Keratinocyte (primary cell): ENCODE measurements at regions not wholly inside any gene's neighbourhood (a gene's known extent, or its start where the extent isn't known, plus 50 kb on each side); places are given as distances from the start of the nearest gene placed in this dataset.

ENCODE experiments used
- DNase-seq: peaks from one replicate; pipeline ENCODE4 v3.0.0-alpha.2; 2011; ENCODE audit warnings: low read depth, missing footprints, low spot score
- FAIRE-seq: peaks from 2 replicates; lab custom pipeline; 2011; peaks lifted over from hg19 to GRCh38; lab: Jason Lieb, UNC
- H2AFZ ChIP-seq: 2 replicates; pipeline ENCODE4 v1.6.0; 2012; ENCODE audit warnings: low read length, control low read depth, inconsistent platforms; ENCODE audit not compliant: control insufficient read depth
- H3K27ac ChIP-seq: 2 replicates; pipeline ENCODE4 v1.5.1; 2011; ENCODE audit warnings: low read length; ENCODE audit not compliant: control insufficient read depth, insufficient read depth
- H3K27me3 ChIP-seq: 3 replicates; pipeline ENCODE4 v1.6.0; 2011; ENCODE audit warnings: low read length; ENCODE audit not compliant: control insufficient read depth, insufficient read depth; ENCODE audit errors: extremely low read depth
- H3K36me3 ChIP-seq, 2 experiments: 2 replicates in 1 of 2; 3 replicates in 1 of 2; pipeline ENCODE4 v1.5.1; 2011; ENCODE audit warnings: low read length in 2 of 2, mild to moderate bottlenecking in 1 of 2; ENCODE audit not compliant: control insufficient read depth in 2 of 2, insufficient read depth in 2 of 2; ENCODE audit errors: extremely low read depth in 1 of 2
- H3K4me1 ChIP-seq: 3 replicates; pipeline ENCODE4 v1.5.1; 2011; ENCODE audit warnings: low read length; ENCODE audit not compliant: control insufficient read depth, insufficient read depth; ENCODE audit errors: extremely low read depth
- H3K4me2 ChIP-seq: 3 replicates; pipeline ENCODE4 v1.6.0; 2011; ENCODE audit warnings: low read depth, low read length; ENCODE audit not compliant: control insufficient read depth, insufficient read depth; ENCODE audit errors: extremely low read depth
- H3K4me3 ChIP-seq, 3 experiments: fragments of 200-600 bp in 1 of 3; sonication (generic) in 1 of 3; 2 replicates in 2 of 3; 3 replicates in 1 of 3; pipeline ENCODE4 v1.5.1; 2011 to 2016; ENCODE audit warnings: low read length in 3 of 3, mild to moderate bottlenecking in 3 of 3, control low read depth in 2 of 3, inconsistent platforms in 1 of 3, low read depth in 1 of 3, mixed read lengths in 1 of 3, mixed run types in 1 of 3, moderate library complexity in 1 of 3; ENCODE audit not compliant: control insufficient read depth in 2 of 3, insufficient read depth in 2 of 3; ENCODE audit errors: extremely low read depth in 1 of 3
- H3K79me2 ChIP-seq: 2 replicates; pipeline ENCODE4 v1.6.0; 2012; ENCODE audit warnings: low read length; ENCODE audit not compliant: control insufficient read depth, insufficient read depth
- H3K9ac ChIP-seq: 3 replicates; pipeline ENCODE4 v1.6.0; 2011; ENCODE audit warnings: low read length; ENCODE audit not compliant: control insufficient read depth, insufficient read depth; ENCODE audit errors: extremely low read depth
- H3K9me1 ChIP-seq: 3 replicates; pipeline ENCODE4 v1.6.0; 2011; ENCODE audit warnings: low read length; ENCODE audit not compliant: control insufficient read depth, insufficient read depth; ENCODE audit errors: extremely low read depth
- H3K9me3 ChIP-seq: 2 replicates; pipeline ENCODE4 v1.5.1; 2012; ENCODE audit warnings: low read depth, low read length; ENCODE audit not compliant: control insufficient read depth
- H4K20me1 ChIP-seq: 3 replicates; pipeline ENCODE4 v1.6.0; 2011; ENCODE audit warnings: low read length; ENCODE audit not compliant: control insufficient read depth, insufficient read depth; ENCODE audit errors: extremely low read depth
- CTCF ChIP-seq, 3 experiments: IDR thresholded peaks in 1 of 3; conservative IDR thresholded peaks in 1 of 3; optimal IDR thresholded peaks in 1 of 3; 2 replicates in 2 of 3; 3 replicates in 1 of 3; pipeline versions ENCODE3 to v1.5.1; 2011; ENCODE audit warnings: low read length in 3 of 3, mild to moderate bottlenecking in 3 of 3, moderate library complexity in 2 of 3, control low read depth in 1 of 3, inconsistent platforms in 1 of 3; ENCODE audit not compliant: insufficient read depth in 2 of 3; ENCODE audit errors: extremely low read depth in 1 of 3
- EZH2 ChIP-seq: IDR thresholded peaks from one replicate; pipeline ENCODE4 v1.6.1; 2012; ENCODE audit warnings: inconsistent platforms, mild to moderate bottlenecking, low read length, moderate library complexity
- dilution Hi-C: fragments of 300-500 bp; cut with MboI; formaldehyde crosslinking; loops from one replicate; pipeline ENCODE4 v1.7.0; 2020; ENCODE audit warnings: low sequenced_read_pairs; ENCODE audit not compliant: extremely low pct_ligation_motif_present

GRCh38 chr19:30846102-30846501 lies 473.9 kb downstream of the ZNF536 start:
- dilution Hi-C loops, result no loop called here
- no peaks in the 10 kb centered on the region for H3K79me2 ChIP-seq
- no peaks in the 10 kb centered on the region for H3K4me1 ChIP-seq
- H3K4me2 ChIP-seq, result no peak overlapping the region
- H4K20me1 ChIP-seq, result no peaks in the 10 kb centered on the region
- no peak for TF ChIP-seq CTCF (optimal IDR thresholded peaks at IDR 0.05 in 1 of 3, IDR thresholded peaks at IDR 0.05 in 1 of 3, conservative IDR thresholded peaks at IDR 0.05 in 1 of 3; ENCODE audit: extremely low read depth in 1 of 3, insufficient read depth in 2 of 3, low read length in 3 of 3)
- no peak for TF ChIP-seq EZH2
- no peak overlapping the region for H3K9ac ChIP-seq
- H3K36me3 ChIP-seq, result no peaks in the 10 kb centered on the region
- no peaks in the 10 kb centered on the region for H3K9me1 ChIP-seq
- H3K27ac ChIP-seq, result no peak overlapping the region
- no peak overlapping the region for H2AFZ ChIP-seq
- no peaks in the 10 kb centered on the region for H3K27me3 ChIP-seq
- DNase-seq (no peak), FAIRE-seq (no peak)
- H3K4me3 ChIP-seq, result no peak overlapping the region
- peaks cover 9% of the 10 kb centered on the region for H3K9me3 ChIP-seq

DNA sequence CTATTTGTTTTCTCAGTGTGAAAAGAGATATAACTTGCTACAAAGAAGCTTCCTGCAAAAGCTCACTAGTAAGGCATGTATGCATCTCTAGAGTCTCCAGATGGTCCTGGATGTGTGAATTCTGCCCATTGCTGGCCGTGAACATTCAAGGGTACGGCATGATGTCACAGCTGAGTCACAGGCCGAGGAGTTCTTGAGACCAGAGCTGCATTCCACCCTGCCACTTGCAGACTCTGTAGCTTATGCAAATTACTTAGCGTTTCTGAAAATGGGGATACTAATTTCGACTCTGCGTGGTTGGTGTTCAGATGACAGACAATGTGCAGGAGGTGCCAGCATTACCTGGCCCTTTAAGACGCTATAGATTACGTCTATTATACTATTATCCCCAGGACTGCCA lies 470.7 kb downstream of the ZNF536 start:
- no peak overlapping the region for H3K4me2 ChIP-seq
- H3K36me3 ChIP-seq, result no peaks in the 10 kb centered on the region
- DNase-seq (no peak), FAIRE-seq (no peak)
- no peak overlapping the region for H3K27ac ChIP-seq
- H3K27me3 ChIP-seq, result no peaks in the 10 kb centered on the region
- no peak overlapping the region for H3K4me3 ChIP-seq
- H2AFZ ChIP-seq, result no peak overlapping the region
- H3K9me1 ChIP-seq, result no peaks in the 10 kb centered on the region
- no peak overlapping the region for H3K9ac ChIP-seq
- H4K20me1 ChIP-seq, result no peaks in the 10 kb centered on the region
- peaks cover 9% of the 10 kb centered on the region for H3K9me3 ChIP-seq
- no peaks in the 10 kb centered on the region for H3K4me1 ChIP-seq
- dilution Hi-C loops, result no loop called here
- TF ChIP-seq CTCF (optimal IDR thresholded peaks at IDR 0.05 in 1 of 3, IDR thresholded peaks at IDR 0.05 in 1 of 3, conservative IDR thresholded peaks at IDR 0.05 in 1 of 3; ENCODE audit: extremely low read depth in 1 of 3, insufficient read depth in 2 of 3, low read length in 3 of 3) (no peak), EZH2 (no peak)
- H3K79me2 ChIP-seq, result no peaks in the 10 kb centered on the region
